Esophagus muscularis mucosa (tissue), 4 donors: ENCODE measurements at regions not wholly inside any gene's neighbourhood (a gene's known extent, or its start where the extent isn't known, plus 50 kb on each side); places are given as distances from the start of the nearest gene placed in this dataset.
"Not testable (repeated sequence)": the region's sequence is repeated elsewhere in the genome, so short reads cannot be mapped to it uniquely, and the experiment has no call there.

Experiments
- DNase-seq: peaks from one replicate; pipeline ENCODE4 v3.0.0-alpha.2; 2017; ENCODE audit errors: extremely low spot score
- H3K27ac ChIP-seq, 4 donors: fragments of 200-600 bp; sonication (generic); replicated peaks in 1 of 4; 1 replicate in 3 of 4; 2 replicates in 1 of 4; pipeline ENCODE4 v1.5.1; 2016 to 2019; ENCODE audit warnings: mild to moderate bottlenecking in 1 of 4
- H3K27me3 ChIP-seq, 4 donors: fragments of 200-600 bp; sonication (generic); one replicate each; pipeline versions ENCODE4 v1.5.1 to v1.6.0; 2016 to 2019
- H3K36me3 ChIP-seq, 4 donors: fragments of 200-600 bp; sonication (generic); one replicate each; pipeline ENCODE4 v1.5.1; 2016 to 2019
- H3K4me1 ChIP-seq, 4 donors: fragments of 200-600 bp; sonication (generic); one replicate each; pipeline ENCODE4 v1.5.1; 2016 to 2019
- H3K4me3 ChIP-seq, 4 donors: fragments of 200-600 bp; sonication (generic); 1 replicate in 2 of 4; 2 replicates in 2 of 4; pipeline ENCODE4 v1.5.1; 2016 to 2019; ENCODE audit warnings: mild to moderate bottlenecking in 4 of 4, moderate library complexity in 1 of 4
- H3K9me3 ChIP-seq, 4 donors: fragments of 200-600 bp; sonication (generic); 1 replicate in 3 of 4; 2 replicates in 1 of 4; pipeline ENCODE4 v1.5.1; 2016 to 2019
- CTCF ChIP-seq, 3 experiments: fragments of 200-600 bp in 2 of 3; fragments of 450-650 bp in 1 of 3; sonication (generic) in 2 of 3; IDR thresholded peaks; one replicate each; pipeline ENCODE4 v1.5.1; 2017 to 2019; ENCODE audit warnings: antibody characterized with exemption in 3 of 3, mild to moderate bottlenecking in 2 of 3, moderate library complexity in 1 of 3
- EP300 ChIP-seq: sonication (generic); formaldehyde crosslinking; IDR thresholded peaks from one replicate; pipeline ENCODE4 v1.6.1; 2017; ENCODE audit warnings: antibody characterized with exemption
- POLR2A ChIP-seq: fragments of 450-650 bp; IDR thresholded peaks from one replicate; pipeline ENCODE4 v1.6.1; 2017; ENCODE audit warnings: antibody characterized with exemption, moderate library complexity, mild to moderate bottlenecking, low read depth
- POLR2AphosphoS5 ChIP-seq, 2 donors: sonication (generic); formaldehyde crosslinking; IDR thresholded peaks; one replicate each; pipeline ENCODE4 v1.6.1; 2017; ENCODE audit warnings: antibody characterized with exemption in 2 of 2
- WGBS: methylation state at CpG from one replicate; pipeline ENCODE4 v1.1.5; 2018; 5-methylcytosine and 5-hydroxymethylcytosine counted together
- intact Hi-C: fragments of 100-400 bp; cut with DNase I; formaldehyde crosslinking; loops from one replicate; pipeline ENCODE4 v1.15.1; 2023

GRCh38 chr14:106006043-106006442, 479.7 kb downstream of the TMEM121 start:
- H3K4me1 ChIP-seq, H3K4me3 ChIP-seq, H3K27ac ChIP-seq, H3K36me3 ChIP-seq, intact Hi-C loops, H3K9me3 ChIP-seq: not testable (repeated sequence)
- peaks cover 0 to 28% (median 0%) of the 10 kb centered on the region in 4 donors for H3K27me3 ChIP-seq
- 64% methylated on average over 8 of the region's 8 CpGs for WGBS
- peak in 2 of 3 experiments; percentile 17 to 40 for TF ChIP-seq CTCF (IDR thresholded peaks at IDR 0.05)
- DNase-seq = peak; percentile 50

GRCh38 chr14:106006716-106007115, 480.3 kb downstream of the TMEM121 start:
- H3K4me3 ChIP-seq, intact Hi-C loops, H3K27ac ChIP-seq, H3K36me3 ChIP-seq, H3K4me1 ChIP-seq, H3K9me3 ChIP-seq: not testable (repeated sequence)
- WGBS = 94% methylated on average over 3 of the region's 10 CpGs
- DNase-seq = peak; percentile 31
- H3K27me3 ChIP-seq = peaks cover 0 to 28% (median 0%) of the 10 kb centered on the region in 4 donors

- intact Hi-C loops = no loop called here
- Histone ChIP-seq H3K4me3 (no peak overlapping the region), H3K4me1 (no peaks in the 10 kb centered on the region), H3K36me3 (no peaks in the 10 kb centered on the region), H3K27ac (no peak overlapping the region), H3K27me3 (peaks cover 0 to 31% (median 0%) of the 10 kb centered on the region in 4 donors), H3K9me3 (no peaks in the 10 kb centered on the region)
- TF ChIP-seq EP300 (no peak), POLR2A (no peak), POLR2AphosphoS5 (IDR thresholded peaks at IDR 0.05) (no peak), CTCF (IDR thresholded peaks at IDR 0.05) (no peak)
- WGBS = 62% methylated on average over 4 of the region's 4 CpGs
- peak; percentile 83 for DNase-seq
Observed at GRCh38 chr14:106010783-106011182, 484.4 kb downstream of the TMEM121 start.

GRCh38 chr14:106011631-106012360, 485.4 kb downstream of the TMEM121 start:
- H3K36me3 ChIP-seq, intact Hi-C loops, H3K27ac ChIP-seq, DNase-seq, H3K9me3 ChIP-seq, H3K4me1 ChIP-seq, H3K4me3 ChIP-seq: not testable (repeated sequence)
- WGBS = 16% methylated on average over 8 of the region's 22 CpGs
- peaks cover 0 to 28% (median 0%) of the 10 kb centered on the region in 4 donors for H3K27me3 ChIP-seq
- peak in 1 of 3 experiments; percentile 30 for TF ChIP-seq CTCF (IDR thresholded peaks at IDR 0.05)

GRCh38 chr14:106012361-106012725, 486.0 kb downstream of the TMEM121 start:
- WGBS = 81% methylated on average over 3 of the region's 3 CpGs
- H3K36me3 ChIP-seq, DNase-seq, H3K4me3 ChIP-seq, intact Hi-C loops, H3K4me1 ChIP-seq, H3K9me3 ChIP-seq, H3K27ac ChIP-seq: not testable (repeated sequence)
- H3K27me3 ChIP-seq = peaks cover 0 to 24% (median 0%) of the 10 kb centered on the region in 4 donors

- no peak for DNase-seq
- no peak overlapping the region for H3K27ac ChIP-seq
- peaks cover 0 to 10% (median 0%) of the 10 kb centered on the region in 4 donors for H3K27me3 ChIP-seq
- H3K4me3 ChIP-seq = no peak overlapping the region
- WGBS = 63% methylated on average over 6 of the region's 6 CpGs
- H3K9me3 ChIP-seq = no peaks in the 10 kb centered on the region
- TF ChIP-seq POLR2A = no peak
- TF ChIP-seq POLR2AphosphoS5 (IDR thresholded peaks at IDR 0.05) = no peak
- no peak for TF ChIP-seq CTCF (IDR thresholded peaks at IDR 0.05)
- TF ChIP-seq EP300 = no peak
- no peaks in the 10 kb centered on the region for H3K4me1 ChIP-seq
- no peaks in the 10 kb centered on the region for H3K36me3 ChIP-seq
- intact Hi-C loops = no loop called here
Observed at GRCh38 chr14:106013879-106014376, 487.5 kb downstream of the TMEM121 start.

- intact Hi-C loops, H3K9me3 ChIP-seq, H3K27ac ChIP-seq, H3K36me3 ChIP-seq, H3K4me3 ChIP-seq, H3K4me1 ChIP-seq, H3K27me3 ChIP-seq: not testable (repeated sequence)
- peak; percentile 74 for DNase-seq
- WGBS = 54% methylated on average over 3 of the region's 3 CpGs
Observed at GRCh38 chr14:106017952-106018351, 491.6 kb downstream of the TMEM121 start.
